K562 (cell line): ENCODE measurements at regions not wholly inside any gene's neighbourhood (a gene's known extent, or its start where the extent isn't known, plus 50 kb on each side); places are given as distances from the start of the nearest gene placed in this dataset.

Source experiments
- ATAC-seq: fragments of 200-7000 bp; cut with Tn5 transposase; 3 replicates; pipeline ENCODE4 v1.9.1; 2020; ENCODE audit warnings: moderate library complexity
- BruUV-seq: library from RNA; stranded (reverse); fragments of 400-500 nt; replicated peaks from 2 replicates; lab custom pipeline; 2021; lab: Mats Ljungman, UMichigan
- CTCF ChIA-PET: fragments of 300-600 bp; formaldehyde crosslinking; extraction: SDS; loops from one replicate; lab custom pipeline; 2021; ENCODE audit warnings: low intra/inter-chr PET ratio; lab: Yijun Ruan, JAX
- POLR2A ChIA-PET: fragments of 300-600, 350-650 bp; sonication (Branson Sonifier 250); formaldehyde crosslinking; extraction: SDS; loops from one replicate; lab custom pipeline; 2021; ENCODE audit warnings: antibody characterized with exemption, inconsistent platforms; lab: Yijun Ruan, JAX
- DNase-seq, 4 experiments: peaks; one replicate each; pipeline versions ENCODE4 v3.0.0 to v3.0.0-alpha.2; 2011 to 2018; ENCODE audit warnings: low spot score in 3 of 4, mixed read lengths in 3 of 4; ENCODE audit errors: extremely low read depth in 1 of 4
- FAIRE-seq: peaks from 2 replicates; lab custom pipeline; 2011; peaks lifted over from hg19 to GRCh38; lab: Jason Lieb, UNC
- H2AFZ ChIP-seq: 2 replicates; pipeline ENCODE4 v1.6.0; 2011; ENCODE audit warnings: low read depth, low read length, control low read depth, inconsistent platforms
- H3K27ac ChIP-seq: fragments of 200-600 bp; 3 replicates; pipeline ENCODE4 v1.8.0; 2011; ENCODE audit warnings: low read depth, mild to moderate bottlenecking, control low read depth, inconsistent platforms, low read length, moderate library complexity, mixed read lengths; ENCODE audit errors: extremely low read depth
- H3K27me3 ChIP-seq, 2 experiments: fragments of 300-600 bp in 1 of 2; 2 replicates in 1 of 2; 3 replicates in 1 of 2; pipeline versions ENCODE4 v1.6.0 to v1.8.0; 2011; ENCODE audit warnings: inconsistent platforms in 2 of 2, low read length in 2 of 2, mild to moderate bottlenecking in 1 of 2, mixed read lengths in 1 of 2, moderate library complexity in 1 of 2; ENCODE audit not compliant: control insufficient read depth in 2 of 2, insufficient read depth in 2 of 2
- H3K36me3 ChIP-seq: fragments of 300-600 bp; 3 replicates; pipeline ENCODE4 v1.8.0; 2011; ENCODE audit warnings: mild to moderate bottlenecking, low read length, inconsistent platforms; ENCODE audit not compliant: control insufficient read depth, insufficient read depth
- H3K4me1 ChIP-seq, 2 experiments: fragments of 200-600 bp in 1 of 2; replicated peaks in 1 of 2; 2 replicates in 1 of 2; 3 replicates in 1 of 2; pipeline versions ENCODE4 v1.5.1 to v1.8.0; 2011; ENCODE audit warnings: inconsistent platforms in 2 of 2, low read length in 2 of 2, mild to moderate bottlenecking in 1 of 2, mixed read lengths in 1 of 2, moderate library complexity in 1 of 2; ENCODE audit not compliant: control insufficient read depth in 2 of 2, insufficient read depth in 2 of 2
- H3K4me2 ChIP-seq: 2 replicates; pipeline ENCODE4 v1.6.1; 2011; ENCODE audit warnings: low read length, control low read depth, inconsistent platforms, mixed read lengths; ENCODE audit not compliant: insufficient read depth
- H3K4me3 ChIP-seq: fragments of 200-600 bp; sonication (generic), shearing (Covaris generic); 2 replicates; pipeline ENCODE4 v1.5.1; 2016; ENCODE audit warnings: control low read depth, inconsistent platforms
- H3K79me2 ChIP-seq: fragments of 200-600 bp; 3 replicates; pipeline ENCODE4 v1.8.0; 2011; ENCODE audit warnings: low read length, inconsistent platforms; ENCODE audit not compliant: control insufficient read depth, insufficient read depth
- H3K9ac ChIP-seq, 2 experiments: 2 replicates each; pipeline versions ENCODE4 v1.6.0 to v1.6.1; 2011; ENCODE audit warnings: low read depth in 2 of 2, low read length in 2 of 2, control low read depth in 1 of 2, inconsistent platforms in 1 of 2, mild to moderate bottlenecking in 1 of 2, mixed read lengths in 1 of 2; ENCODE audit not compliant: insufficient read depth in 1 of 2
- H3K9me1 ChIP-seq: one replicate; pipeline ENCODE4 v1.6.0; 2011; ENCODE audit warnings: inconsistent platforms, mild to moderate bottlenecking, low read length, moderate library complexity; ENCODE audit not compliant: control insufficient read depth, insufficient read depth
- H3K9me3 ChIP-seq: replicated peaks from 2 replicates; pipeline ENCODE4 v1.5.1; 2011; ENCODE audit warnings: low read depth, low read length, inconsistent platforms; ENCODE audit not compliant: control insufficient read depth, insufficient read depth
- H4K20me1 ChIP-seq: replicated peaks from 2 replicates; pipeline ENCODE4 v1.6.1; 2011; ENCODE audit warnings: low read length, inconsistent platforms, mixed read lengths; ENCODE audit not compliant: control insufficient read depth, insufficient read depth
- ESRRB ChIP-seq: fragments of 250-450 bp; sonication (Bioruptor Pico); IDR thresholded peaks from 2 replicates; pipeline ENCODE4 v1.5.0; 2020; ENCODE audit warnings: mild to moderate bottlenecking, moderate library complexity, borderline replicate concordance
- FOXA3 ChIP-seq, 2 experiments: fragments of 450-650 bp in 1 of 2; sonication (generic) in 1 of 2; formaldehyde crosslinking; IDR thresholded peaks in 1 of 2; conservative IDR thresholded peaks in 1 of 2; 2 replicates each; pipeline versions ENCODE4 v1.4.0 to v1.8.0; 2020 to 2022; ENCODE audit warnings: mild to moderate bottlenecking in 2 of 2, missing genetic modification reagents in 1 of 2
- MAFF ChIP-seq: IDR thresholded peaks from 2 replicates; pipeline ENCODE4 v1.6.1; 2012; ENCODE audit warnings: low read length, improper control_type of control experiment
- MAFK ChIP-seq: IDR thresholded peaks from 2 replicates; pipeline ENCODE4 v1.6.1; 2011; ENCODE audit warnings: low read length, improper control_type of control experiment
- NFIX ChIP-seq: fragments of 250-450 bp; sonication (Bioruptor Pico); IDR thresholded peaks from 2 replicates; pipeline ENCODE4 v1.4.0; 2020; ENCODE audit warnings: low read depth, mild to moderate bottlenecking, moderate library complexity
- POLR3A ChIP-seq: IDR thresholded peaks from 2 replicates; pipeline ENCODE4 v1.6.1; 2011; ENCODE audit warnings: borderline replicate concordance, mild to moderate bottlenecking, moderate library complexity; ENCODE audit not compliant: insufficient read length, insufficient read depth; ENCODE audit errors: extremely low read depth
- RUNX1 ChIP-seq: sonication (generic); IDR thresholded peaks from 2 replicates; pipeline ENCODE4 v1.6.1; 2016; ENCODE audit warnings: antibody characterized with exemption, low read depth
- TCF7 ChIP-seq: sonication (generic); IDR thresholded peaks from 2 replicates; pipeline ENCODE4 v1.6.1; 2016; ENCODE audit warnings: antibody characterized with exemption, borderline replicate concordance
- TOE1 ChIP-seq, 2 experiments: fragments of 450-650 bp in 1 of 2; sonication (generic) in 1 of 2; formaldehyde crosslinking in 1 of 2; IDR thresholded peaks; 2 replicates each; pipeline versions ENCODE4 v1.7.1 to v1.8.0; 2016 to 2022; ENCODE audit warnings: borderline replicate concordance in 2 of 2, mild to moderate bottlenecking in 2 of 2, antibody characterized with exemption in 1 of 2, inconsistent platforms in 1 of 2, low read depth in 1 of 2, missing genetic modification reagents in 1 of 2, moderate library complexity in 1 of 2
- ZNF639 ChIP-seq, 2 experiments: fragments of 200-800 bp in 1 of 2; sonication (Bioruptor generic) in 1 of 2; sonication (generic) in 1 of 2; formaldehyde crosslinking in 1 of 2; IDR thresholded peaks in 1 of 2; conservative IDR thresholded peaks in 1 of 2; 2 replicates each; pipeline versions ENCODE4 v1.5.0 to v1.6.1; 2016 to 2020; ENCODE audit warnings: missing compliant biosample characterization in 1 of 2, missing genetic modification characterization in 1 of 2, missing genetic modification reagents in 1 of 2
- WGBS: fragments of 100-300 bp; shearing (Covaris generic); methylation state at CpG from one replicate; pipeline ENCODE4 v1.1.6; 2016; ENCODE audit warnings: low coverage, mixed read lengths; ENCODE audit not compliant: insufficient coverage; ENCODE audit errors: missing lambda C conversion rate; 5-methylcytosine and 5-hydroxymethylcytosine counted together
- in situ Hi-C: fragments of 300-500 bp; cut with MboI; formaldehyde crosslinking; loops from 4 replicates; pipeline ENCODE4 v1.15.0; 2018; ENCODE audit warnings: inconsistent platforms, mixed read lengths
- intact Hi-C: fragments of 100-400 bp; cut with micrococcal nuclease; formaldehyde crosslinking; loops from 2 replicates; pipeline ENCODE4 v1.14.2; 2022
- TF ChIP-seq, protein P1 (sequence below): fragments of 450-650 bp; IDR thresholded peaks from 2 replicates; pipeline ENCODE4 v1.6.1; 2014; ENCODE audit warnings: low read depth, mild to moderate bottlenecking, moderate library complexity, borderline replicate concordance

DNA sequence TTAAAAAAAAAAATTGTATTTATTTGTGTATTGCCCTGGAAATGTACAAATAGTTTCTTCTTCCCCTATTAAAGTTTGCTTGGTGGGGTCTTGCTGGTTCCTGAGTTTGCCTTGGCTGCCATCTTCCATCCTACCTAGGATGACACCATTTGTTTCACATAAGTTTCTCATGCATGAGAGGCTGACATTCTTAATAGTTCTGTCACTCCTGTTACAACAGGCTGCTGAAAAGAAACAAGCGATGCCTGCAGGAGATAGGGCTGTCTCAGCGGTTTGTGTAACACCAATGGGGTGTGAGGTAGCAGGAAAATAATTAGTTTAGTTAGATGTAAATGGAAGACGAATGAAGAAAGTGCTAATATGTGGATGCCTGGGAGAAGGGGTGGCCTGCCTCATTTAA is 1000.9 kb upstream of the RBFOX1 start (continued):
- no peak for TF ChIP-seq FOXA3 (CRISPR knock-in tag; conservative IDR thresholded peaks at IDR 0.05 in 1 of 2, IDR thresholded peaks at IDR 0.05 in 1 of 2)

DNA sequence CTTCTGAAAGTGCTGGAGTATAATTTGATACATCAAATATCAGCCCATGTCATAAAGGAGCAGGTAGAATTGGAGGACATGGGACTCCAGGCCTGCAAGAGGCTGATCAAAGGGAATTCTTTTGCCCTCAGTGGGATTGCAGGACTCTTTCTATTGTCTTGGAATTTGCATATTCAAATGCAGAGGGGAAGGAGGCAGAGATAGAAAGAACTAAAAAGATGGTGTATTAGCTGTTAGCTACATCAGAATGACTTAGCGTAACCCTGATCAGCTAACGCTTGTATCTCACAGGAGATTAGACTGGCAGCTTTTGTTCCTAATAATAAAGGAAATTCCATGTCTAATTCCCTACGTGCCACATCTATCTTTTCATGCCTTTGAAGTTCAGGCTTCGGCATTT is 1014.7 kb upstream of the RBFOX1 start:
- no peaks in the 10 kb centered on the region for H3K36me3 ChIP-seq
- no peak for DNase-seq
- no peak for ATAC-seq
- no peaks in the 10 kb centered on the region for H3K27me3 ChIP-seq
- WGBS, result 2% methylated on average over 4 of the region's 4 CpGs
- ChIA-PET CTCF (no interaction called here), POLR2A (no interaction called here)
- in situ Hi-C loops, result no loop called here
- no peaks in the 10 kb centered on the region for H3K9me1 ChIP-seq
- H3K9me3 ChIP-seq, result no peaks in the 10 kb centered on the region
- no peak for FAIRE-seq
- BruUV-seq, result no TSS peak
- no peaks in the 10 kb centered on the region for H4K20me1 ChIP-seq
- no peak overlapping the region for H3K4me3 ChIP-seq
- intact Hi-C loops, result no loop called here
- no peak for TF ChIP-seq TOE1 (IDR thresholded peaks at IDR 0.05; ENCODE audit: borderline replicate concordance)
- no peak for TF ChIP-seq TOE1 (CRISPR knock-in tag; IDR thresholded peaks at IDR 0.05; ENCODE audit: borderline replicate concordance, low read depth)
- no peak for TF ChIP-seq RUNX1
- no peaks in the 10 kb centered on the region for H3K79me2 ChIP-seq
- no peaks in the 10 kb centered on the region for H3K4me1 ChIP-seq
- no peak overlapping the region for H3K27ac ChIP-seq
- H3K9ac ChIP-seq, result no peak overlapping the region
- H3K4me2 ChIP-seq, result no peak overlapping the region
- H2AFZ ChIP-seq, result no peak overlapping the region

GRCh38 chr16:6309271-6309670 is 1023.4 kb upstream of the RBFOX1 start:
- CTCF ChIA-PET, result no interaction called here
- TF ChIP-seq NFIX, result no peak
- no peak for TF ChIP-seq POLR3A
- no peak for TF ChIP-seq MAFK
- no peak for TF ChIP-seq ESRRB (CRISPR knock-in tag)
- TF ChIP-seq MAFF, result no peak
- no peak for TF ChIP-seq ZNF639 (CRISPR knock-in tag; conservative IDR thresholded peaks at IDR 0.05 in 1 of 2, IDR thresholded peaks at IDR 0.05 in 1 of 2)
- no peak for TF ChIP-seq TCF7
- TF ChIP-seq, protein P1, sequence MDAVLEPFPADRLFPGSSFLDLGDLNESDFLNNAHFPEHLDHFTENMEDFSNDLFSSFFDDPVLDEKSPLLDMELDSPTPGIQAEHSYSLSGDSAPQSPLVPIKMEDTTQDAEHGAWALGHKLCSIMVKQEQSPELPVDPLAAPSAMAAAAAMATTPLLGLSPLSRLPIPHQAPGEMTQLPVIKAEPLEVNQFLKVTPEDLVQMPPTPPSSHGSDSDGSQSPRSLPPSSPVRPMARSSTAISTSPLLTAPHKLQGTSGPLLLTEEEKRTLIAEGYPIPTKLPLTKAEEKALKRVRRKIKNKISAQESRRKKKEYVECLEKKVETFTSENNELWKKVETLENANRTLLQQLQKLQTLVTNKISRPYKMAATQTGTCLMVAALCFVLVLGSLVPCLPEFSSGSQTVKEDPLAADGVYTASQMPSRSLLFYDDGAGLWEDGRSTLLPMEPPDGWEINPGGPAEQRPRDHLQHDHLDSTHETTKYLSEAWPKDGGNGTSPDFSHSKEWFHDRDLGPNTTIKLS, result no peak

More at GRCh38 chr16:6309271-6309670, 1023.4 kb upstream of the RBFOX1 start:
- Histone ChIP-seq H3K4me3 (no peak overlapping the region), H3K79me2 (no peaks in the 10 kb centered on the region), H3K9me3 (no peaks in the 10 kb centered on the region), H3K27ac (no peak overlapping the region), H3K9me1 (no peaks in the 10 kb centered on the region), H4K20me1 (no peaks in the 10 kb centered on the region), H3K27me3 (no peaks in the 10 kb centered on the region), H3K9ac (no peak overlapping the region), H2AFZ (no peak overlapping the region), H3K4me1 (no peaks in the 10 kb centered on the region), H3K4me2 (no peak overlapping the region), H3K36me3 (no peaks in the 10 kb centered on the region)
- BruUV-seq, result no TSS peak
- DNase-seq, result no peak
- no peak for ATAC-seq
- intact Hi-C loops (no loop called here), in situ Hi-C loops (no loop called here)
- POLR2A ChIA-PET, result interaction anchor here (0.6 kb wide), 1 partner anchor 79 kb away, joined by 3 read pairs; no protein-coding TSS in a partner anchor
- FAIRE-seq, result no peak
- WGBS, result 0% methylated on average over 7 of the region's 8 CpGs
